GM12892 (cell line): ENCODE measurements at regions not wholly inside any gene's neighbourhood (a gene's known extent, or its start where the extent isn't known, plus 50 kb on each side); places are given as distances from the start of the nearest gene placed in this dataset.

Experiments used
- POLR2A ChIP-seq: IDR thresholded peaks from 2 replicates; pipeline ENCODE4 v1.6.1; 2011; ENCODE audit warnings: low read depth, low read length, control low read depth
- POLR2AphosphoS5 ChIP-seq: IDR thresholded peaks from 2 replicates; pipeline ENCODE4 v1.6.1; 2011; ENCODE audit warnings: low read depth, low read length, control low read depth
- TAF1 ChIP-seq: IDR thresholded peaks from 2 replicates; pipeline ENCODE4 v1.6.1; 2011; ENCODE audit warnings: low read depth, mild to moderate bottlenecking, control low read depth, low read length, borderline replicate concordance

DNA sequence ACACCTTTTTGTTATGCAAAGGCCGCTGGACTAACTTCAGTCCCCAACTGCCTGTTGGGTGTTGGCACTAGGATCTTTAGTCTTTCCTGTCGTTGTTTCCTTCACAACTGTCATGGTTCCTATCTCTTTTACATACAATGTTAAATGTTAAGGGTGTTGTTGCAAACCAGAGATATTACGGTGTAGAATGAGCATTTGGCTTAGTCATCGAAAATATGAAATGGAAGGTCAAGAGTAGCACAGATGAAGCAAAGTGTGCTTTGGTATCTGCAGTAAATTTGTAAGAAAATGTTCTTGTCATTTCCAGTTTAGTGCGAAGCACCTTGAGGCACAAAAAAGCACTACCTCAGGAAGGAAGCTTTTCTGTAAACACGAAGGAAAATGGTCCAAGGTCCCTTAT is 751.3 kb upstream of the LRFN5 start:
- TF ChIP-seq POLR2A (no peak), POLR2AphosphoS5 (no peak), TAF1 (no peak)
